GM12878 (cell line): ENCODE measurements at regions not wholly inside any gene's neighbourhood (a gene's known extent, or its start where the extent isn't known, plus 50 kb on each side); places are given as distances from the start of the nearest gene placed in this dataset.

Source experiments
- ATAC-seq: fragments of 200-7000 bp; cut with Tn5 transposase; 3 replicates; pipeline ENCODE4 v1.9.1; 2020; ENCODE audit warnings: mild to moderate bottlenecking, moderate library complexity
- BruUV-seq: library from RNA; stranded (reverse); fragments of 400-500 nt; replicated peaks from 2 replicates; lab custom pipeline; 2021; lab: Mats Ljungman, UMichigan
- CTCF ChIA-PET: fragments of 300-600 bp; sonication (Branson Sonifier 250); formaldehyde crosslinking; extraction: SDS; loops from one replicate; lab custom pipeline; 2021; ENCODE audit warnings: inconsistent platforms; lab: Yijun Ruan, JAX
- POLR2A ChIA-PET: fragments of 350-600 bp; formaldehyde crosslinking; extraction: SDS; loops from one replicate; lab custom pipeline; 2021; ENCODE audit warnings: inconsistent platforms; lab: Charles Lee
- RAD21 ChIA-PET: fragments of 300-600 bp; sonication (Branson Sonifier 250); formaldehyde crosslinking; loops from one replicate; lab custom pipeline; 2023; ENCODE audit warnings: antibody characterized with exemption; ENCODE audit not compliant: unreplicated experiment; lab: Charles Lee
- SMC1A ChIA-PET: fragments of 300-600 bp; sonication (Branson Sonifier 250); formaldehyde crosslinking; loops from one replicate; lab custom pipeline; 2023; ENCODE audit not compliant: unreplicated experiment, uncharacterized antibody; lab: Charles Lee
- DNase-seq: peaks from one replicate; pipeline ENCODE4 v3.0.0-alpha.2; 2011; ENCODE audit warnings: low read depth, low spot score
- FAIRE-seq: peaks from 3 replicates; lab custom pipeline; 2011; peaks lifted over from hg19 to GRCh38; lab: Jason Lieb, UNC
- H2AFZ ChIP-seq: 2 replicates; pipeline ENCODE4 v1.6.0; 2011; ENCODE audit warnings: low read depth, low read length, control low read depth; ENCODE audit not compliant: control insufficient read depth
- H3K27ac ChIP-seq: 2 replicates; pipeline ENCODE4 v1.5.1; 2011; ENCODE audit warnings: control low read depth; ENCODE audit not compliant: control insufficient read depth, insufficient read depth
- H3K27me3 ChIP-seq, 2 experiments: replicated peaks in 1 of 2; 2 replicates each; pipeline versions ENCODE4 v1.6.0 to v1.6.1; 2011; ENCODE audit warnings: low read length in 1 of 2; ENCODE audit not compliant: control insufficient read depth in 2 of 2, insufficient read depth in 2 of 2
- H3K36me3 ChIP-seq, 2 experiments: 2 replicates each; pipeline ENCODE4 v1.5.1; 2011; ENCODE audit warnings: low read length in 1 of 2; ENCODE audit not compliant: control insufficient read depth in 2 of 2, insufficient read depth in 2 of 2
- H3K4me1 ChIP-seq: 2 replicates; pipeline ENCODE4 v1.6.1; 2011; ENCODE audit warnings: mild to moderate bottlenecking, low read length, moderate library complexity, mixed read lengths; ENCODE audit not compliant: control insufficient read depth, insufficient read depth
- H3K4me2 ChIP-seq: 2 replicates; pipeline ENCODE4 v1.6.0; 2011; ENCODE audit warnings: control low read depth; ENCODE audit not compliant: control insufficient read depth, insufficient read depth
- H3K4me3 ChIP-seq: fragments of 200-600 bp; sonication (generic); 2 replicates; pipeline ENCODE4 v1.5.1; 2016
- H3K79me2 ChIP-seq: 2 replicates; pipeline ENCODE4 v1.6.0; 2011; ENCODE audit warnings: low read length; ENCODE audit not compliant: control insufficient read depth, insufficient read depth
- H3K9ac ChIP-seq: 2 replicates; pipeline ENCODE4 v1.8.0; 2011; ENCODE audit warnings: low read length, control low read depth, mixed read lengths; ENCODE audit not compliant: control insufficient read depth, insufficient read depth
- H3K9me3 ChIP-seq: replicated peaks from 3 replicates; pipeline ENCODE4 v1.5.1; 2011; ENCODE audit warnings: mild to moderate bottlenecking, low read length; ENCODE audit not compliant: control insufficient read depth, insufficient read depth
- H4K20me1 ChIP-seq: 2 replicates; pipeline ENCODE4 v1.6.0; 2011; ENCODE audit not compliant: control insufficient read depth, insufficient read depth
- CHD2 ChIP-seq: IDR thresholded peaks from 2 replicates; pipeline ENCODE4 v1.6.1; 2011; ENCODE audit warnings: low read depth, low read length, improper control_type of control experiment, borderline replicate concordance
- EZH2 ChIP-seq: IDR thresholded peaks from 2 replicates; pipeline ENCODE4 v1.6.1; 2012; ENCODE audit warnings: low read depth, mild to moderate bottlenecking, control low read depth, inconsistent platforms, low read length, borderline replicate concordance; ENCODE audit not compliant: control insufficient read depth
- FOXK2 ChIP-seq: fragments of 450-650 bp; IDR thresholded peaks from 2 replicates; pipeline ENCODE4 v1.6.1; 2017; ENCODE audit warnings: mild to moderate bottlenecking, moderate library complexity
- MEF2B ChIP-seq: fragments of 450-650 bp; IDR thresholded peaks from 2 replicates; pipeline ENCODE4 v1.6.1; 2018; ENCODE audit warnings: mild to moderate bottlenecking, moderate library complexity; ENCODE audit not compliant: partially characterized antibody, poor library complexity, severe bottlenecking
- MTA2 ChIP-seq: fragments of 450-650 bp; IDR thresholded peaks from 2 replicates; pipeline ENCODE4 v1.6.1; 2016; ENCODE audit warnings: low read depth, mild to moderate bottlenecking, moderate library complexity
- RB1 ChIP-seq: fragments of 450-650 bp; formaldehyde crosslinking; IDR thresholded peaks from 2 replicates; pipeline ENCODE4 v1.6.1; 2017; ENCODE audit warnings: mild to moderate bottlenecking, borderline replicate concordance
- RFX5 ChIP-seq: IDR thresholded peaks from 2 replicates; pipeline ENCODE4 v1.6.1; 2011; ENCODE audit warnings: low read depth, low read length, improper control_type of control experiment
- RUNX3 ChIP-seq: IDR thresholded peaks from 2 replicates; pipeline ENCODE4 v1.6.1; 2012; ENCODE audit warnings: low read length, inconsistent platforms
- SMAD1 ChIP-seq: fragments of 450-650 bp; IDR thresholded peaks from 2 replicates; pipeline ENCODE4 v1.6.1; 2018; ENCODE audit warnings: mild to moderate bottlenecking, low read depth; ENCODE audit not compliant: partially characterized antibody
- TARDBP ChIP-seq: IDR thresholded peaks from 2 replicates; pipeline ENCODE4 v1.6.1; 2016; ENCODE audit warnings: borderline replicate concordance
- TBL1XR1 ChIP-seq: IDR thresholded peaks from 2 replicates; pipeline ENCODE4 v1.6.1; 2012; ENCODE audit warnings: low read depth, low read length, improper control_type of control experiment
- YBX1 ChIP-seq: fragments of 450-650 bp; IDR thresholded peaks from 2 replicates; pipeline ENCODE4 v1.6.1; 2016; ENCODE audit warnings: antibody characterized with exemption
- ZBTB40 ChIP-seq: fragments of 450-650 bp; IDR thresholded peaks from 2 replicates; pipeline ENCODE4 v1.6.1; 2016; ENCODE audit warnings: mild to moderate bottlenecking, moderate library complexity, borderline replicate concordance
- WGBS: methylation state at CpG from one replicate; pipeline ENCODE4 v1.1.6; 2016; ENCODE audit warnings: low lambda C conversion rate; ENCODE audit not compliant: insufficient replicate concordance, insufficient coverage; ENCODE audit errors: missing lambda C conversion rate; 5-methylcytosine and 5-hydroxymethylcytosine counted together
- in situ Hi-C: fragments of 300-500 bp; cut with MboI; formaldehyde crosslinking; loops from 9 replicates; pipeline ENCODE4 v1.14.3; 2018; ENCODE audit warnings: mixed read lengths
- intact Hi-C: fragments of 100-400 bp; cut with micrococcal nuclease; formaldehyde crosslinking; loops from one replicate; pipeline ENCODE4 v1.14.2; 2022; ENCODE audit not compliant: unreplicated experiment
- TF ChIP-seq, protein P1 (sequence below): IDR thresholded peaks from 2 replicates; pipeline ENCODE4 v1.6.1; 2011; ENCODE audit warnings: low read depth, low read length, improper control_type of control experiment, borderline replicate concordance

GRCh38 chr11:71066311-71066710 is 186.1 kb downstream of the SHANK2 start:
- no peaks in the 10 kb centered on the region for H3K79me2 ChIP-seq
- no peak for ATAC-seq
- 0% methylated on average over 6 of the region's 6 CpGs for WGBS
- no peaks in the 10 kb centered on the region for H3K4me1 ChIP-seq
- ChIA-PET SMC1A (no interaction called here), POLR2A (no interaction called here), RAD21 (no interaction called here), CTCF (no interaction called here)
- DNase-seq = no peak
- H3K4me2 ChIP-seq = no peak overlapping the region
- no peaks in the 10 kb centered on the region for H3K27me3 ChIP-seq
- no peaks in the 10 kb centered on the region; the same call in 2 of the 3 replicates for H3K9me3 ChIP-seq
- intact Hi-C loops (no loop called here), in situ Hi-C loops (no loop called here)
- FAIRE-seq = no peak
- H2AFZ ChIP-seq = no peak overlapping the region
- no peak for TF ChIP-seq RUNX3
- TF ChIP-seq, protein P1, sequence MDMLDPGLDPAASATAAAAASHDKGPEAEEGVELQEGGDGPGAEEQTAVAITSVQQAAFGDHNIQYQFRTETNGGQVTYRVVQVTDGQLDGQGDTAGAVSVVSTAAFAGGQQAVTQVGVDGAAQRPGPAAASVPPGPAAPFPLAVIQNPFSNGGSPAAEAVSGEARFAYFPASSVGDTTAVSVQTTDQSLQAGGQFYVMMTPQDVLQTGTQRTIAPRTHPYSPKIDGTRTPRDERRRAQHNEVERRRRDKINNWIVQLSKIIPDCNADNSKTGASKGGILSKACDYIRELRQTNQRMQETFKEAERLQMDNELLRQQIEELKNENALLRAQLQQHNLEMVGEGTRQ = no peak
- no peak for TF ChIP-seq RB1
- TF ChIP-seq EZH2 = no peak
- no peak for TF ChIP-seq MTA2
- no peak for TF ChIP-seq TBL1XR1
- TF ChIP-seq SMAD1 = no peak
- TF ChIP-seq CHD2 = no peak
- no peak for TF ChIP-seq RFX5
- TF ChIP-seq ZBTB40 = no peak
- TF ChIP-seq TARDBP = no peak
- no peak for TF ChIP-seq YBX1
- no peak for TF ChIP-seq MEF2B
- TF ChIP-seq FOXK2 = no peak
- H4K20me1 ChIP-seq = no peaks in the 10 kb centered on the region
- no peak overlapping the region for H3K9ac ChIP-seq
- no peak overlapping the region for H3K4me3 ChIP-seq
- no peaks in the 10 kb centered on the region for H3K36me3 ChIP-seq
- BruUV-seq = no TSS peak
- H3K27ac ChIP-seq = no peak overlapping the region
